Suprapubic skin (tissue), 4 donors: ENCODE measurements at regions not wholly inside any gene's neighbourhood (a gene's known extent, or its start where the extent isn't known, plus 50 kb on each side); places are given as distances from the start of the nearest gene placed in this dataset.

Experiments
- DNase-seq, 2 donors: peaks; one replicate each; pipeline ENCODE4 v3.0.0-alpha.2; 2019; ENCODE audit warnings: low spot score in 2 of 2
- H3K27ac ChIP-seq: fragments of 200-600 bp; sonication (generic); one replicate; pipeline ENCODE4 v1.5.1; 2019
- H3K27me3 ChIP-seq: fragments of 200-600 bp; sonication (generic); one replicate; pipeline ENCODE4 v1.5.1; 2019
- H3K36me3 ChIP-seq: fragments of 200-600 bp; sonication (generic); one replicate; pipeline ENCODE4 v1.5.1; 2019
- H3K4me1 ChIP-seq: fragments of 200-600 bp; sonication (generic); one replicate; pipeline ENCODE4 v1.5.1; 2019
- H3K4me3 ChIP-seq: fragments of 200-600 bp; sonication (generic); one replicate; pipeline ENCODE4 v1.5.1; 2019; ENCODE audit warnings: mild to moderate bottlenecking
- H3K9me3 ChIP-seq: fragments of 200-600 bp; sonication (generic); one replicate; pipeline ENCODE4 v1.5.1; 2019
- CTCF ChIP-seq, 2 donors: fragments of 200-600 bp in 1 of 2; fragments of 450-650 bp in 1 of 2; sonication (generic) in 1 of 2; IDR thresholded peaks; one replicate each; pipeline ENCODE4 v1.5.1; 2016 to 2019; ENCODE audit warnings: antibody characterized with exemption in 2 of 2, mild to moderate bottlenecking in 1 of 2, moderate library complexity in 1 of 2
- EP300 ChIP-seq: sonication (generic); formaldehyde crosslinking; IDR thresholded peaks from one replicate; pipeline ENCODE4 v1.6.1; 2017; ENCODE audit warnings: antibody characterized with exemption
- POLR2A ChIP-seq, 2 donors: fragments of 450-650 bp; IDR thresholded peaks; one replicate each; pipeline ENCODE4 v1.6.1; 2017; ENCODE audit warnings: antibody characterized with exemption in 2 of 2, mild to moderate bottlenecking in 2 of 2, moderate library complexity in 2 of 2
- POLR2AphosphoS5 ChIP-seq, 3 donors: sonication (generic); formaldehyde crosslinking; IDR thresholded peaks; one replicate each; pipeline ENCODE4 v1.6.1; 2017; ENCODE audit warnings: antibody characterized with exemption in 3 of 3
- WGBS: methylation state at CpG from one replicate; pipeline ENCODE4 v1.1.5; 2018; 5-methylcytosine and 5-hydroxymethylcytosine counted together

- Histone ChIP-seq H3K9me3 (no peaks in the 10 kb centered on the region), H3K36me3 (no peaks in the 10 kb centered on the region), H3K4me1 (no peaks in the 10 kb centered on the region), H3K4me3 (no peak overlapping the region), H3K27ac (no peak overlapping the region), H3K27me3 (no peaks in the 10 kb centered on the region)
- TF ChIP-seq EP300, result no peak
- no peak for TF ChIP-seq POLR2AphosphoS5 (IDR thresholded peaks at IDR 0.05)
- no peak for TF ChIP-seq POLR2A (IDR thresholded peaks at IDR 0.05)
- TF ChIP-seq CTCF (IDR thresholded peaks at IDR 0.05), result no peak
- no peak for DNase-seq
These were observed 164.4 kb upstream of the OR13F1 start for GRCh38 chr9:104339692-104340091.

GRCh38 chr9:104342552-104342951, 161.5 kb upstream of the OR13F1 start:
- WGBS, result 88% methylated on average over 3 of the region's 3 CpGs
- Histone ChIP-seq H3K9me3 (no peaks in the 10 kb centered on the region), H3K4me1 (no peaks in the 10 kb centered on the region), H3K36me3 (no peaks in the 10 kb centered on the region), H3K27me3 (no peaks in the 10 kb centered on the region), H3K4me3 (no peak overlapping the region), H3K27ac (no peak overlapping the region)
- no peak for DNase-seq
- TF ChIP-seq EP300, result no peak
- no peak for TF ChIP-seq POLR2AphosphoS5 (IDR thresholded peaks at IDR 0.05)
- no peak for TF ChIP-seq POLR2A (IDR thresholded peaks at IDR 0.05)
- no peak for TF ChIP-seq CTCF (IDR thresholded peaks at IDR 0.05)

GRCh38 chr9:104345061-104345460, 159.0 kb upstream of the OR13F1 start:
- 74% methylated on average over 3 of the region's 3 CpGs for WGBS
- Histone ChIP-seq H3K36me3 (no peaks in the 10 kb centered on the region), H3K9me3 (no peaks in the 10 kb centered on the region), H3K4me1 (no peaks in the 10 kb centered on the region), H3K27me3 (no peaks in the 10 kb centered on the region), H3K4me3 (no peak overlapping the region), H3K27ac (no peak overlapping the region)
- TF ChIP-seq CTCF (IDR thresholded peaks at IDR 0.05) (no peak), EP300 (no peak), POLR2A (IDR thresholded peaks at IDR 0.05) (no peak), POLR2AphosphoS5 (IDR thresholded peaks at IDR 0.05) (no peak)
- no peak for DNase-seq

GRCh38 chr9:104350541-104350940, 153.5 kb upstream of the OR13F1 start:
- TF ChIP-seq CTCF (IDR thresholded peaks at IDR 0.05), result no peak
- TF ChIP-seq POLR2AphosphoS5 (IDR thresholded peaks at IDR 0.05), result no peak
- no peak for TF ChIP-seq POLR2A (IDR thresholded peaks at IDR 0.05)
- TF ChIP-seq EP300, result no peak
- Histone ChIP-seq H3K27me3 (no peaks in the 10 kb centered on the region), H3K27ac (no peak overlapping the region), H3K9me3 (no peaks in the 10 kb centered on the region), H3K4me1 (no peaks in the 10 kb centered on the region), H3K4me3 (no peak overlapping the region), H3K36me3 (no peaks in the 10 kb centered on the region)
- 58% methylated on average over 5 of the region's 5 CpGs for WGBS
- no peak for DNase-seq

GRCh38 chr9:104351726-104352125, 152.3 kb upstream of the OR13F1 start:
- TF ChIP-seq POLR2A (IDR thresholded peaks at IDR 0.05) (no peak), POLR2AphosphoS5 (IDR thresholded peaks at IDR 0.05) (no peak), CTCF (IDR thresholded peaks at IDR 0.05) (no peak), EP300 (no peak)
- DNase-seq, result no peak
- H3K27me3 ChIP-seq, result no peaks in the 10 kb centered on the region
- WGBS, result 81% methylated on average over 3 of the region's 3 CpGs
- no peaks in the 10 kb centered on the region for H3K9me3 ChIP-seq
- no peak overlapping the region for H3K4me3 ChIP-seq
- no peaks in the 10 kb centered on the region for H3K4me1 ChIP-seq
- no peaks in the 10 kb centered on the region for H3K36me3 ChIP-seq
- no peak overlapping the region for H3K27ac ChIP-seq
